ENCODE measurements at regions not wholly inside any gene's neighbourhood (a gene's known extent, or its start where the extent isn't known, plus 50 kb on each side); places are given as distances from the start of the nearest gene placed in this dataset.

- TF ChIP-seq, protein P1, sequence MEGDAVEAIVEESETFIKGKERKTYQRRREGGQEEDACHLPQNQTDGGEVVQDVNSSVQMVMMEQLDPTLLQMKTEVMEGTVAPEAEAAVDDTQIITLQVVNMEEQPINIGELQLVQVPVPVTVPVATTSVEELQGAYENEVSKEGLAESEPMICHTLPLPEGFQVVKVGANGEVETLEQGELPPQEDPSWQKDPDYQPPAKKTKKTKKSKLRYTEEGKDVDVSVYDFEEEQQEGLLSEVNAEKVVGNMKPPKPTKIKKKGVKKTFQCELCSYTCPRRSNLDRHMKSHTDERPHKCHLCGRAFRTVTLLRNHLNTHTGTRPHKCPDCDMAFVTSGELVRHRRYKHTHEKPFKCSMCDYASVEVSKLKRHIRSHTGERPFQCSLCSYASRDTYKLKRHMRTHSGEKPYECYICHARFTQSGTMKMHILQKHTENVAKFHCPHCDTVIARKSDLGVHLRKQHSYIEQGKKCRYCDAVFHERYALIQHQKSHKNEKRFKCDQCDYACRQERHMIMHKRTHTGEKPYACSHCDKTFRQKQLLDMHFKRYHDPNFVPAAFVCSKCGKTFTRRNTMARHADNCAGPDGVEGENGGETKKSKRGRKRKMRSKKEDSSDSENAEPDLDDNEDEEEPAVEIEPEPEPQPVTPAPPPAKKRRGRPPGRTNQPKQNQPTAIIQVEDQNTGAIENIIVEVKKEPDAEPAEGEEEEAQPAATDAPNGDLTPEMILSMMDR (IDR thresholded peaks at IDR 0.05) = no peak
- TF ChIP-seq POLR2AphosphoS5 (IDR thresholded peaks at IDR 0.05; ENCODE audit: insufficient read depth in 1 of 2, low read depth in 1 of 2) = no peak
- no peak for TF ChIP-seq POLR2A (IDR thresholded peaks at IDR 0.05)
These were observed 253.8 kb upstream of the PLXNA2 start for GRCh38 chr1:208497866-208498541.
